ENCODE measurements at regions not wholly inside any gene's neighbourhood (a gene's known extent, or its start where the extent isn't known, plus 50 kb on each side); places are given as distances from the start of the nearest gene placed in this dataset.

DNA sequence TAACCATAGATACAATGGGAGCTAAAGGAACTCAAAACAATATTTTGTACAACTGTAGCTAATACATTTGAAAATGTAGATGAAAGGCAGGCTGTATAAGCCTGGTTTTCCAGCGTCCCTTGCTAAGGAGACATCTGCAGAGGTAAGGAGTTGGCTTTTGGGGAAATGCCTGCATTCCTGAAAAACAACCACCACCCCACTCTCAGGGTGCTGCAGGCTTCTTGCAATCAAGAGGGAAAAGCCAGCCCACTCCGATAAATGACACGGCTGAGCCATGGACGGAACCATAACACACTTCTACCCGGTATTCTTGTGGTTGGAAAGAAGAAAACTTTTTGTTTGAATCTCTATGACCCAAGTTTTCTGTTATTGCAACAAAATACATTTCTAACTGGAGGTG, 200.3 kb downstream of the TEX36 start:
- intact Hi-C loops (cut with micrococcal nuclease) = no loop called here
- POLR2A ChIA-PET = no interaction called here
- no peaks in the 10 kb centered on the region for H3K4me1 Mint-ChIP-seq
- H3K4me3 ChIP-seq (ENCODE audit: control extremely low read depth in 1 of 5, extremely low read depth in 1 of 5, insufficient read depth in 1 of 5, low read depth in 2 of 5, low read length in 4 of 5) = no peak overlapping the region
- H3K36me3 ChIP-seq (replicated peaks in 1 of 2; ENCODE audit: control extremely low read depth in 1 of 2, control insufficient read depth in 1 of 2, extremely low read depth in 1 of 2, insufficient read depth in 2 of 2, low read length in 1 of 2) = no peaks in the 10 kb centered on the region
- H4K20me1 ChIP-seq (ENCODE audit: control insufficient read depth, insufficient read depth, low read length, poor library complexity, severe bottlenecking) = no peaks in the 10 kb centered on the region
- H3K27ac ChIP-seq (ENCODE audit: low read length in 2 of 2) = no peak overlapping the region
- no peak overlapping the region for H3K9ac ChIP-seq (ENCODE audit: low read length)
- peaks cover 26% of the 10 kb centered on the region for H3K27me3 Mint-ChIP-seq
- H2AFZ ChIP-seq (ENCODE audit: insufficient read depth, low read depth, low read length, poor library complexity, severe bottlenecking) = no peak overlapping the region
- ATAC-seq (ENCODE audit: low read depth) = no peak
- H3K27me3 ChIP-seq (replicated peaks in 1 of 4; ENCODE audit: control extremely low read depth in 1 of 4, control insufficient read depth in 3 of 4, insufficient read depth in 4 of 4, low read length in 3 of 4) = peaks cover 0 to 6% (median 3%) of the 10 kb centered on the region in 4 experiments
- H3K4me1 ChIP-seq (ENCODE audit: control insufficient read depth in 2 of 2, insufficient read depth in 2 of 2, low read length in 2 of 2) = no peaks in the 10 kb centered on the region
- H3K4me3 Mint-ChIP-seq = no peak overlapping the region
- CTCF ChIA-PET = no interaction called here
- TF ChIP-seq, protein P1, sequence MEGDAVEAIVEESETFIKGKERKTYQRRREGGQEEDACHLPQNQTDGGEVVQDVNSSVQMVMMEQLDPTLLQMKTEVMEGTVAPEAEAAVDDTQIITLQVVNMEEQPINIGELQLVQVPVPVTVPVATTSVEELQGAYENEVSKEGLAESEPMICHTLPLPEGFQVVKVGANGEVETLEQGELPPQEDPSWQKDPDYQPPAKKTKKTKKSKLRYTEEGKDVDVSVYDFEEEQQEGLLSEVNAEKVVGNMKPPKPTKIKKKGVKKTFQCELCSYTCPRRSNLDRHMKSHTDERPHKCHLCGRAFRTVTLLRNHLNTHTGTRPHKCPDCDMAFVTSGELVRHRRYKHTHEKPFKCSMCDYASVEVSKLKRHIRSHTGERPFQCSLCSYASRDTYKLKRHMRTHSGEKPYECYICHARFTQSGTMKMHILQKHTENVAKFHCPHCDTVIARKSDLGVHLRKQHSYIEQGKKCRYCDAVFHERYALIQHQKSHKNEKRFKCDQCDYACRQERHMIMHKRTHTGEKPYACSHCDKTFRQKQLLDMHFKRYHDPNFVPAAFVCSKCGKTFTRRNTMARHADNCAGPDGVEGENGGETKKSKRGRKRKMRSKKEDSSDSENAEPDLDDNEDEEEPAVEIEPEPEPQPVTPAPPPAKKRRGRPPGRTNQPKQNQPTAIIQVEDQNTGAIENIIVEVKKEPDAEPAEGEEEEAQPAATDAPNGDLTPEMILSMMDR (IDR thresholded peaks at IDR 0.05) = no peak
- TF ChIP-seq EZH2 (IDR thresholded peaks at IDR 0.05; ENCODE audit: borderline replicate concordance, insufficient read depth, low read depth, low read length, poor library complexity, severe bottlenecking) = no peak
- no CpG with 5 or more reads among the region's 5 CpGs for WGBS (ENCODE audit: insufficient coverage)
- no peaks in the 10 kb centered on the region for H3K79me2 ChIP-seq (ENCODE audit: control insufficient read depth, insufficient read depth, low read length)
- no peak overlapping the region for H3K27ac Mint-ChIP-seq
- no peaks in the 10 kb centered on the region for H3K9me3 Mint-ChIP-seq (ENCODE audit: insufficient read depth)
- H3K4me2 ChIP-seq (replicated peaks; ENCODE audit: low read depth, low read length, poor library complexity, severe bottlenecking) = no peak overlapping the region
- DNase-seq = no peak
- no peaks in the 10 kb centered on the region for H3K9me3 ChIP-seq (ENCODE audit: control extremely low read depth in 1 of 3, control insufficient read depth in 2 of 3, insufficient read depth in 1 of 3, low read length in 2 of 3)

DNA sequence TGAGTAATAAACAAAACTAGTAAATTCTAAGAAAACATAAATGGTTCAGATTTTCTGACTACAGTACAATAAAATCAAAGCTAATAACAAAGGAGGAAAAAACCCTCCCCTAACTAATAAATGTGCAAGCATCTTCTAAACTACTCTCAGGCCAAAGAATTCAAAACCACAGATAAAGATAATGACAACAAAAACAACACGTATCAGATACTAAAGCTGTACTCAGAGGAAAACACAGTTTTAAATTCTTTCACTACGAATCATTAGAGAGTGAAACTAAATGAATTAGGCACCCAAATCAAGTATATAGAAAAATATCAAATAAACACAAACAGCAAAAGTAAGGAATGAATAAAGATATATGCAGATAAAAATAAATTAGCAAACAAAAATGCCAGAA, 200.9 kb downstream of the TEX36 start:
- Histone ChIP-seq H3K4me2 (replicated peaks; ENCODE audit: low read depth, low read length, poor library complexity, severe bottlenecking) (no peak overlapping the region), H3K4me3 (ENCODE audit: control extremely low read depth in 1 of 5, extremely low read depth in 1 of 5, insufficient read depth in 1 of 5, low read depth in 2 of 5, low read length in 4 of 5) (no peak overlapping the region), H3K36me3 (replicated peaks in 1 of 2; ENCODE audit: control extremely low read depth in 1 of 2, control insufficient read depth in 1 of 2, extremely low read depth in 1 of 2, insufficient read depth in 2 of 2, low read length in 1 of 2) (no peaks in the 10 kb centered on the region), H3K9ac (ENCODE audit: low read length) (no peak overlapping the region), H3K27ac (ENCODE audit: low read length in 2 of 2) (no peak overlapping the region), H3K79me2 (ENCODE audit: control insufficient read depth, insufficient read depth, low read length) (no peaks in the 10 kb centered on the region), H3K27me3 (replicated peaks in 1 of 4; ENCODE audit: control extremely low read depth in 1 of 4, control insufficient read depth in 3 of 4, insufficient read depth in 4 of 4, low read length in 3 of 4) (peaks cover 0 to 6% (median 4%) of the 10 kb centered on the region in 4 experiments), H4K20me1 (ENCODE audit: control insufficient read depth, insufficient read depth, low read length, poor library complexity, severe bottlenecking) (no peaks in the 10 kb centered on the region), H2AFZ (ENCODE audit: insufficient read depth, low read depth, low read length, poor library complexity, severe bottlenecking) (no peak overlapping the region), H3K4me1 (ENCODE audit: control insufficient read depth in 2 of 2, insufficient read depth in 2 of 2, low read length in 2 of 2) (no peaks in the 10 kb centered on the region), H3K9me3 (ENCODE audit: control extremely low read depth in 1 of 3, control insufficient read depth in 2 of 3, insufficient read depth in 1 of 3, low read length in 2 of 3) (peaks cover 0 to under 1% (median 0%) of the 10 kb centered on the region in 3 donors)
- ChIA-PET POLR2A (no interaction called here), CTCF (no interaction called here)
- WGBS (ENCODE audit: insufficient coverage) = no CpG with 5 or more reads among the region's 2 CpGs
- peaks cover 28% of the 10 kb centered on the region for H3K27me3 Mint-ChIP-seq
- no peak overlapping the region for H3K4me3 Mint-ChIP-seq
- intact Hi-C loops (cut with micrococcal nuclease) = no loop called here
- H3K27ac Mint-ChIP-seq = no peak overlapping the region
- no peak for TF ChIP-seq EZH2 (IDR thresholded peaks at IDR 0.05; ENCODE audit: borderline replicate concordance, insufficient read depth, low read depth, low read length, poor library complexity, severe bottlenecking)
- TF ChIP-seq, protein P1 (IDR thresholded peaks at IDR 0.05) = no peak
- H3K9me3 Mint-ChIP-seq (ENCODE audit: insufficient read depth) = no peaks in the 10 kb centered on the region
- no peaks in the 10 kb centered on the region for H3K4me1 Mint-ChIP-seq
- ATAC-seq (ENCODE audit: low read depth) (no peak), DNase-seq (no peak)

Measured in B cell (primary cell).